Peyer's patch (tissue), 4 donors: ENCODE measurements at regions not wholly inside any gene's neighbourhood (a gene's known extent, or its start where the extent isn't known, plus 50 kb on each side); places are given as distances from the start of the nearest gene placed in this dataset.

Experiments
- POLR2A ChIP-seq, 2 donors: fragments of 450-650 bp; IDR thresholded peaks; one replicate each; pipeline ENCODE4 v1.5.1; 2017; ENCODE audit warnings: antibody characterized with exemption in 2 of 2, mild to moderate bottlenecking in 2 of 2, moderate library complexity in 2 of 2
- TF ChIP-seq, protein P1 (sequence below), 6 experiments: fragments of 450-650 bp in 4 of 6; fragments of 200-600 bp in 2 of 6; sonication (generic) in 1 of 6; IDR thresholded peaks; one replicate each; pipeline ENCODE4 v1.5.1; 2017 to 2019; ENCODE audit warnings: antibody characterized with exemption in 6 of 6, mild to moderate bottlenecking in 3 of 6, moderate library complexity in 1 of 6

DNA sequence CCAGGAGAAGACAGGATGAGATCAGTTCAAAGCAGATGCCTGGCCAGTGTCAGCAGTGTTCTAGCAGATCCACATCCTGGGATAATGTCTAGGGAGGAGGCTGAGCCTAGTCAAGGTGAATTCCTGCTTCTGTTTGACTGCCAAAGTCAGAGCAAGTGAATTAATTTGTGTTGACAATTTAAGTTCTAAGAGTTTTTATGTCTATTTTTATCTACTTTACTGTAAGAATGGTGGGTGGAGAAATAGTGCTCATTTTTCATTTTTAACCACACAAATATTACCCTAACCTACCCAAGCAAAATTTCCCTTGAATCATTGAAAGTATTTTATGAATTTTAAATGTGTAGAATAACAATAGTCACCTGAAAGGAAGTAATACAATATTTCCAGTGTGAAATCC, 207.6 kb upstream of the SLC10A2 start:
- TF ChIP-seq POLR2A (IDR thresholded peaks at IDR 0.05), result no peak
- TF ChIP-seq, protein P1, sequence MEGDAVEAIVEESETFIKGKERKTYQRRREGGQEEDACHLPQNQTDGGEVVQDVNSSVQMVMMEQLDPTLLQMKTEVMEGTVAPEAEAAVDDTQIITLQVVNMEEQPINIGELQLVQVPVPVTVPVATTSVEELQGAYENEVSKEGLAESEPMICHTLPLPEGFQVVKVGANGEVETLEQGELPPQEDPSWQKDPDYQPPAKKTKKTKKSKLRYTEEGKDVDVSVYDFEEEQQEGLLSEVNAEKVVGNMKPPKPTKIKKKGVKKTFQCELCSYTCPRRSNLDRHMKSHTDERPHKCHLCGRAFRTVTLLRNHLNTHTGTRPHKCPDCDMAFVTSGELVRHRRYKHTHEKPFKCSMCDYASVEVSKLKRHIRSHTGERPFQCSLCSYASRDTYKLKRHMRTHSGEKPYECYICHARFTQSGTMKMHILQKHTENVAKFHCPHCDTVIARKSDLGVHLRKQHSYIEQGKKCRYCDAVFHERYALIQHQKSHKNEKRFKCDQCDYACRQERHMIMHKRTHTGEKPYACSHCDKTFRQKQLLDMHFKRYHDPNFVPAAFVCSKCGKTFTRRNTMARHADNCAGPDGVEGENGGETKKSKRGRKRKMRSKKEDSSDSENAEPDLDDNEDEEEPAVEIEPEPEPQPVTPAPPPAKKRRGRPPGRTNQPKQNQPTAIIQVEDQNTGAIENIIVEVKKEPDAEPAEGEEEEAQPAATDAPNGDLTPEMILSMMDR (IDR thresholded peaks at IDR 0.05), result no peak
